NCI-H524 (cell line): ENCODE measurements at regions not wholly inside any gene's neighbourhood (a gene's known extent, or its start where the extent isn't known, plus 50 kb on each side); places are given as distances from the start of the nearest gene placed in this dataset.
A peak's percentile ranks its signal among the peaks of the same experiment; 100 is the strongest.

ENCODE experiments used
- DNase-seq, 2 experiments: peaks; one replicate each; lab custom pipeline; 2025; lab: John Stamatoyannopoulos, UW

- no peak for DNase-seq
Observed at GRCh38 chr2:192267484-192267883, 72.8 kb upstream of the TMEFF2 start.

- DNase-seq: no peak
Observed at GRCh38 chr2:192265751-192266150, 71.0 kb upstream of the TMEFF2 start.

GRCh38 chr2:192254444-192254843 is 59.7 kb upstream of the TMEFF2 start:
- DNase-seq: no peak

- DNase-seq: no peak
Observed at GRCh38 chr2:192253692-192254091, 59.0 kb upstream of the TMEFF2 start.

- peak in 1 of 2 experiments; percentile 50 for DNase-seq
Observed at GRCh38 chr2:192250961-192251360, 56.2 kb upstream of the TMEFF2 start.

GRCh38 chr2:192247456-192247855 is 52.7 kb upstream of the TMEFF2 start:
- no peak for DNase-seq

- DNase-seq: no peak
Observed at GRCh38 chr2:192246297-192246696, 51.6 kb upstream of the TMEFF2 start.

- DNase-seq: no peak
Observed at GRCh38 chr2:192245329-192245728, 50.6 kb upstream of the TMEFF2 start.
